ENCODE measurements at regions not wholly inside any gene's neighbourhood (a gene's known extent, or its start where the extent isn't known, plus 50 kb on each side); places are given as distances from the start of the nearest gene placed in this dataset.

DNA sequence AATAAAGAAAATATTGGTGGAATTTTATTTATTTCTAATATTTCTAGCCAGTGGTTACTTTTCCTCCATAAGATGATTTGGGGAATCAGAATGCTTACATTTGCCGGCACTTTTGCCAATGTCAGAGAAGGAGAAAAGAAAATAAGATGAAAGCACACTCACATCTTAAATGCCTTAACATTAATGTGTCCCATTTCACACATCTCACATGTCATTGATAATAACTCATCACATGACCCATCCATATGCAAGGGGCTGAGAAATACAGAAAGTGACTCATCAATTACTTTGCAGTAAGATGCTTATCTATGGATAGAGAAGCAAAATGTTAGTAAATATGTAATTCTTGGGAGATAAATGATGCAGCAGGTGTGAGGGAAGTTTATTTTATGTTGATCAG lies 1531.0 kb downstream of the PCDH7 start:
- ChIA-PET CTCF (no interaction called here), POLR2A (no interaction called here)
- Histone ChIP-seq H3K4me1 (ENCODE audit: control extremely low read depth in 1 of 4, control insufficient read depth in 4 of 4, insufficient read depth in 4 of 4, low read length in 3 of 4) (no peaks in the 10 kb centered on the region), H3K9me3 (ENCODE audit: control extremely low read depth in 1 of 5, control insufficient read depth in 4 of 5, insufficient read depth in 2 of 5, low read depth in 1 of 5, low read length in 4 of 5) (no peaks in the 10 kb centered on the region), H3K27me3 (replicated peaks in 2 of 5; ENCODE audit: control insufficient read depth in 4 of 5, insufficient read depth in 5 of 5, low read length in 4 of 5) (no peaks in the 10 kb centered on the region), H3K27ac (ENCODE audit: insufficient read depth in 1 of 2, low read depth in 1 of 2, low read length in 2 of 2, poor library complexity in 1 of 2, severe bottlenecking in 2 of 2) (no peak overlapping the region), H3K4me3 (ENCODE audit: control insufficient read depth in 1 of 7, extremely low read depth in 1 of 7, insufficient read depth in 4 of 7, low read depth in 2 of 7, low read length in 6 of 7) (no peak overlapping the region), H3K36me3 (ENCODE audit: control insufficient read depth in 4 of 4, insufficient read depth in 4 of 4, low read length in 3 of 4) (no peaks in the 10 kb centered on the region)
- 83% methylated on average over 1 of the region's 1 CpG for WGBS (ENCODE audit: insufficient coverage)
- DNase-seq: no peak

DNA sequence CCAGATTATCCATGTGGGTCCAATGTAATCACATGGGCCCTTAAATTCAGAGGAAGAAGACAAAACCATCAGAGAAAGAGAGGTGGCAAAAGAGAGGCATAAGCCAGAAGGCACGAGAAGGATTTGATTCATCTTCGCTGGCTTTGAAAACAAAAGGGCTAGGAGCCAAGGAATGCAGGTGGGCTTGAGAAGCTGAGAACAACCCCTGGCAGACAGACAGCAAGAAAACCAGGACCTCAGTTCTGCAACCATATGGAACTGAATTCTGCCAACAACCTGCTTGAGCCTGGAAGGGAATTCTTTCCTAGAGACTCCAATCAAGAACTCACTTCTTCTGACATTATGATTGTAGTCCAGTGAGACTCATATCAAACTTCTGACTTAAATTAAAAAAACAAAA lies 1531.8 kb downstream of the PCDH7 start:
- H3K4me1 ChIP-seq (ENCODE audit: control extremely low read depth in 1 of 4, control insufficient read depth in 4 of 4, insufficient read depth in 4 of 4, low read length in 3 of 4): no peaks in the 10 kb centered on the region
- no peak overlapping the region for H3K4me3 ChIP-seq (ENCODE audit: control insufficient read depth in 1 of 7, extremely low read depth in 1 of 7, insufficient read depth in 4 of 7, low read depth in 2 of 7, low read length in 6 of 7)
- DNase-seq: no peak
- H3K27ac ChIP-seq (ENCODE audit: insufficient read depth in 1 of 2, low read depth in 1 of 2, low read length in 2 of 2, poor library complexity in 1 of 2, severe bottlenecking in 2 of 2): no peak overlapping the region
- no peaks in the 10 kb centered on the region for H3K9me3 ChIP-seq (ENCODE audit: control extremely low read depth in 1 of 5, control insufficient read depth in 4 of 5, insufficient read depth in 2 of 5, low read depth in 1 of 5, low read length in 4 of 5)
- no peaks in the 10 kb centered on the region for H3K27me3 ChIP-seq (replicated peaks in 2 of 5; ENCODE audit: control insufficient read depth in 4 of 5, insufficient read depth in 5 of 5, low read length in 4 of 5)
- ChIA-PET POLR2A (no interaction called here), CTCF (no interaction called here)
- no peaks in the 10 kb centered on the region for H3K36me3 ChIP-seq (ENCODE audit: control insufficient read depth in 4 of 4, insufficient read depth in 4 of 4, low read length in 3 of 4)
- 79% methylated on average over 2 of the region's 2 CpGs for WGBS (ENCODE audit: insufficient coverage)

DNA sequence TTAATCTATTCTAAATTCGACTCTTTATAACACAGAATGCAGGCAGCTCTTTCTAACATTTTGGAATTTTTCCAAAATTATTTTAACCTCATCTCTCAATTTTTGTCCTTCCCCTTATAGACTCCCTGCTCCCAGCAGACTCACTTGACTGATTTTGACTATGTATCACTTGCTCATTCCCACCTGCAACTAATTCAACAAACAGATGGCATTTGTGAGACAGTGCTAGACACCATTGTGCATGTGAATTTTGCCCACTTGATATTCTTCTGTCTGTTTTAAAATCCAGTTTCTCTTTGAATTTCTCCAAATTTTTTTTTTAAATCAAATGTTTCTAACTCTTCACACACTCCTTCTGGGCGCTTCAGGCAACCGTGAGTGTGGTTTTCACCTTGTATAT lies 1534.0 kb downstream of the PCDH7 start:
- no peak for DNase-seq
- Histone ChIP-seq H3K27ac (ENCODE audit: insufficient read depth in 1 of 2, low read depth in 1 of 2, low read length in 2 of 2, poor library complexity in 1 of 2, severe bottlenecking in 2 of 2) (no peak overlapping the region), H3K4me3 (ENCODE audit: control insufficient read depth in 1 of 7, extremely low read depth in 1 of 7, insufficient read depth in 4 of 7, low read depth in 2 of 7, low read length in 6 of 7) (no peak overlapping the region), H3K27me3 (replicated peaks in 2 of 5; ENCODE audit: control insufficient read depth in 4 of 5, insufficient read depth in 5 of 5, low read length in 4 of 5) (no peaks in the 10 kb centered on the region), H3K36me3 (ENCODE audit: control insufficient read depth in 4 of 4, insufficient read depth in 4 of 4, low read length in 3 of 4) (no peaks in the 10 kb centered on the region), H3K9me3 (ENCODE audit: control extremely low read depth in 1 of 5, control insufficient read depth in 4 of 5, insufficient read depth in 2 of 5, low read depth in 1 of 5, low read length in 4 of 5) (no peaks in the 10 kb centered on the region), H3K4me1 (ENCODE audit: control extremely low read depth in 1 of 4, control insufficient read depth in 4 of 4, insufficient read depth in 4 of 4, low read length in 3 of 4) (no peaks in the 10 kb centered on the region)
- CTCF ChIA-PET: no interaction called here
- POLR2A ChIA-PET: no interaction called here
- 100% methylated on average over 1 of the region's 3 CpGs for WGBS (ENCODE audit: insufficient coverage)

DNA sequence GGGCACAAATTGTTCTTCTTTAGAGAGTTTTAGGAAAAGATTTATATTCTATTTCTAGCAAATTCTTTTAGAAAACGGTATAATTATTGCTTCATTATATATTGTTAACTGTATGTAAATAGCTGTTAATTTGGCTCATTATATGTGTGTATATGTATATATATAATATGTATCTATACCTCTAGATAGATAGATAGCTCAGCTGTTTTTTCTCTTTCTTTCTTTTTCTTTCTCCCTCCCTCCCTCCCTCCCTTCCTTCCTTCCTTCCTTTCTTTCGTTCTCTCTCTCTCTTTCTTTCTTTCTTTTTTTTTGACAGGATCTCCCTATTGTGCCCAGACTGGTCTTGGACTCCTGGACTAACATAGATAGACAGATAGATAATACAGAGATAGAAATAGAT lies 1538.8 kb downstream of the PCDH7 start:
- DNase-seq: no peak
- no peaks in the 10 kb centered on the region for H3K4me1 ChIP-seq (ENCODE audit: control extremely low read depth in 1 of 4, control insufficient read depth in 4 of 4, insufficient read depth in 4 of 4, low read length in 3 of 4)
- no peaks in the 10 kb centered on the region for H3K27me3 ChIP-seq (replicated peaks in 2 of 5; ENCODE audit: control insufficient read depth in 4 of 5, insufficient read depth in 5 of 5, low read length in 4 of 5)
- ChIA-PET CTCF (no interaction called here), POLR2A (no interaction called here)
- H3K9me3 ChIP-seq (ENCODE audit: control extremely low read depth in 1 of 5, control insufficient read depth in 4 of 5, insufficient read depth in 2 of 5, low read depth in 1 of 5, low read length in 4 of 5): no peaks in the 10 kb centered on the region
- no peak overlapping the region for H3K27ac ChIP-seq (ENCODE audit: insufficient read depth in 1 of 2, low read depth in 1 of 2, low read length in 2 of 2, poor library complexity in 1 of 2, severe bottlenecking in 2 of 2)
- no peak overlapping the region for H3K4me3 ChIP-seq (ENCODE audit: control insufficient read depth in 1 of 7, extremely low read depth in 1 of 7, insufficient read depth in 4 of 7, low read depth in 2 of 7, low read length in 6 of 7)
- WGBS (ENCODE audit: insufficient coverage): no CpG with 5 or more reads among the region's 2 CpGs
- H3K36me3 ChIP-seq (ENCODE audit: control insufficient read depth in 4 of 4, insufficient read depth in 4 of 4, low read length in 3 of 4): no peaks in the 10 kb centered on the region

GRCh38 chr4:32261196-32261595 lies 1541.0 kb downstream of the PCDH7 start:
- POLR2A ChIA-PET: no interaction called here
- WGBS (ENCODE audit: insufficient coverage): 98% methylated on average over 7 of the region's 9 CpGs
- no peaks in the 10 kb centered on the region for H3K27me3 ChIP-seq (replicated peaks in 2 of 5; ENCODE audit: control insufficient read depth in 4 of 5, insufficient read depth in 5 of 5, low read length in 4 of 5)

DNA sequence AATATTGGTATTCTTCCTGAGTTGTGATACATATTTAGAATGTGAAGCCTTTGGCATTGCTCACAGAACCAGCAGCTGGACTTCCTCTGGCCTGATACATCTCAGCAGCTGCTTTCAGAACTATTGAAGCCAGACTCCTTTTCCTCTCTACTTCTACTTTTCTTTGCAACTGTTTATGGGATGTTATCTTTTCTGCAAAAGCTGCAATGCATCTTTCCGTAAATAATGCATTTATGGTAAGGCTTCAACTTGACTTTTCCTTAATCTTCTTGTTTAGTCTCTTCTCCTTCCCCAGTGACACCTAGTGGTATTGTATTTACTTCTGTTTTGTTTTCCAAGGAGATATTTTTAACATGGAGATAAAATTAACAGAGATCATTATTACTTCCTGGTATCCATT lies 1548.7 kb downstream of the PCDH7 start:
- POLR2A ChIA-PET: no interaction called here
- no peaks in the 10 kb centered on the region for H3K9me3 ChIP-seq (ENCODE audit: control extremely low read depth in 1 of 5, control insufficient read depth in 4 of 5, insufficient read depth in 2 of 5, low read depth in 1 of 5, low read length in 4 of 5)
- H3K27ac ChIP-seq (ENCODE audit: insufficient read depth in 1 of 2, low read depth in 1 of 2, low read length in 2 of 2, poor library complexity in 1 of 2, severe bottlenecking in 2 of 2): no peak overlapping the region
- H3K4me3 ChIP-seq (ENCODE audit: control insufficient read depth in 1 of 7, extremely low read depth in 1 of 7, insufficient read depth in 4 of 7, low read depth in 2 of 7, low read length in 6 of 7): no peak overlapping the region
- no peaks in the 10 kb centered on the region for H3K27me3 ChIP-seq (replicated peaks in 2 of 5; ENCODE audit: control insufficient read depth in 4 of 5, insufficient read depth in 5 of 5, low read length in 4 of 5)
- WGBS (ENCODE audit: insufficient coverage): no CpG with 5 or more reads among the region's 1 CpG
- no peaks in the 10 kb centered on the region for H3K36me3 ChIP-seq (ENCODE audit: control insufficient read depth in 4 of 4, insufficient read depth in 4 of 4, low read length in 3 of 4)
- CTCF ChIA-PET: no interaction called here
- no peaks in the 10 kb centered on the region for H3K4me1 ChIP-seq (ENCODE audit: control extremely low read depth in 1 of 4, control insufficient read depth in 4 of 4, insufficient read depth in 4 of 4, low read length in 3 of 4)
- no peak for DNase-seq

More at GRCh38 chr4:32261196-32261595, 1541.0 kb downstream of the PCDH7 start:
- no peak for DNase-seq
- no peaks in the 10 kb centered on the region for H3K36me3 ChIP-seq (ENCODE audit: control insufficient read depth in 4 of 4, insufficient read depth in 4 of 4, low read length in 3 of 4)
- no peaks in the 10 kb centered on the region for H3K9me3 ChIP-seq (ENCODE audit: control extremely low read depth in 1 of 5, control insufficient read depth in 4 of 5, insufficient read depth in 2 of 5, low read depth in 1 of 5, low read length in 4 of 5)
- H3K4me1 ChIP-seq (ENCODE audit: control extremely low read depth in 1 of 4, control insufficient read depth in 4 of 4, insufficient read depth in 4 of 4, low read length in 3 of 4): no peaks in the 10 kb centered on the region
- CTCF ChIA-PET: no interaction called here
- no peak overlapping the region for H3K4me3 ChIP-seq (ENCODE audit: control insufficient read depth in 1 of 7, extremely low read depth in 1 of 7, insufficient read depth in 4 of 7, low read depth in 2 of 7, low read length in 6 of 7)
- H3K27ac ChIP-seq (ENCODE audit: insufficient read depth in 1 of 2, low read depth in 1 of 2, low read length in 2 of 2, poor library complexity in 1 of 2, severe bottlenecking in 2 of 2): no peak overlapping the region

DNA sequence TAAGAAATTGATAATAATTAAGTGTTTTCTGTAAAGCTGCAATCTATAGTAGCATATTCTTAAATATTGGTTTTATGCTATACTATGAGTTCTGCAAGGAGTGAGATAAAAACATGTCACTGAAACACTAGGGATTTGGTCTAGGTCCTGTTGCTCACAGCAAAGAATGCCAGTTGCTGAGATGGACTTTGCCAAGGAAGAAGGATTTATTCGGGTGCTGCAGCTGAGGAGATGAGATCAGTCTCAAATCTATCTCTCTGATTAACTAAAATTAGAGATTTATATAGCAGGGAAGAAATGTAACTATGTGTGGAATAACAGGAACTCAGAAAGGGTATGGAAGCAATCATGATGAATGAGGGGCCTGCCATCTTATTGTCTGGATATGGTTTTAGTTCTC lies 1569.9 kb downstream of the PCDH7 start:
- POLR2A ChIA-PET: no interaction called here
- Histone ChIP-seq H3K4me3 (ENCODE audit: control insufficient read depth in 1 of 7, extremely low read depth in 1 of 7, insufficient read depth in 4 of 7, low read depth in 2 of 7, low read length in 6 of 7) (no peak overlapping the region), H3K27me3 (replicated peaks in 2 of 5; ENCODE audit: control insufficient read depth in 4 of 5, insufficient read depth in 5 of 5, low read length in 4 of 5) (no peaks in the 10 kb centered on the region), H3K4me1 (ENCODE audit: control extremely low read depth in 1 of 4, control insufficient read depth in 4 of 4, insufficient read depth in 4 of 4, low read length in 3 of 4) (no peaks in the 10 kb centered on the region), H3K9me3 (ENCODE audit: control extremely low read depth in 1 of 5, control insufficient read depth in 4 of 5, insufficient read depth in 2 of 5, low read depth in 1 of 5, low read length in 4 of 5) (peaks cover 0 to 3% (median 2%) of the 10 kb centered on the region in 5 experiments), H3K36me3 (ENCODE audit: control insufficient read depth in 4 of 4, insufficient read depth in 4 of 4, low read length in 3 of 4) (no peaks in the 10 kb centered on the region), H3K27ac (ENCODE audit: insufficient read depth in 1 of 2, low read depth in 1 of 2, low read length in 2 of 2, poor library complexity in 1 of 2, severe bottlenecking in 2 of 2) (no peak overlapping the region)
- DNase-seq: no peak
- CTCF ChIA-PET: no interaction called here
- WGBS (ENCODE audit: insufficient coverage): no CpG with 5 or more reads among the region's 1 CpG

GRCh38 chr4:32318926-32319325 lies 1598.8 kb downstream of the PCDH7 start:
- H3K4me1 ChIP-seq (ENCODE audit: control extremely low read depth in 1 of 4, control insufficient read depth in 4 of 4, insufficient read depth in 4 of 4, low read length in 3 of 4): no peaks in the 10 kb centered on the region
- H3K36me3 ChIP-seq (ENCODE audit: control insufficient read depth in 4 of 4, insufficient read depth in 4 of 4, low read length in 3 of 4): no peaks in the 10 kb centered on the region
- no peaks in the 10 kb centered on the region for H3K27me3 ChIP-seq (replicated peaks in 2 of 5; ENCODE audit: control insufficient read depth in 4 of 5, insufficient read depth in 5 of 5, low read length in 4 of 5)
- no peaks in the 10 kb centered on the region for H3K9me3 ChIP-seq (ENCODE audit: control extremely low read depth in 1 of 5, control insufficient read depth in 4 of 5, insufficient read depth in 2 of 5, low read depth in 1 of 5, low read length in 4 of 5)
- ChIA-PET POLR2A (no interaction called here), CTCF (no interaction called here)
- no peak for DNase-seq
- no peak overlapping the region for H3K27ac ChIP-seq (ENCODE audit: insufficient read depth in 1 of 2, low read depth in 1 of 2, low read length in 2 of 2, poor library complexity in 1 of 2, severe bottlenecking in 2 of 2)
- WGBS (ENCODE audit: insufficient coverage): 100% methylated on average over 7 of the region's 7 CpGs
- no peak overlapping the region for H3K4me3 ChIP-seq (ENCODE audit: control insufficient read depth in 1 of 7, extremely low read depth in 1 of 7, insufficient read depth in 4 of 7, low read depth in 2 of 7, low read length in 6 of 7)

Measured in common myeloid progenitor, CD34-positive (primary cell).